HFFc6 (cell line): ENCODE measurements at regions not wholly inside any gene's neighbourhood (a gene's known extent, or its start where the extent isn't known, plus 50 kb on each side); places are given as distances from the start of the nearest gene placed in this dataset.

ENCODE experiments used
- DNase-seq: peaks from one replicate; pipeline ENCODE4 v3.0.0-alpha.2; 2018
- H3K27ac Mint-ChIP-seq: 2 replicates; pipeline ENCODE4 v1.8.0; 2020; ENCODE audit warnings: mild to moderate bottlenecking, mixed read lengths
- H3K27me3 Mint-ChIP-seq: 2 replicates; pipeline ENCODE4 v1.8.0; 2021; ENCODE audit warnings: mild to moderate bottlenecking, moderate library complexity, mixed read lengths; ENCODE audit not compliant: insufficient read depth
- H3K36me3 Mint-ChIP-seq: 2 replicates; pipeline ENCODE4 v1.8.0; 2021; ENCODE audit warnings: low read depth, mixed read lengths
- H3K4me1 Mint-ChIP-seq: 2 replicates; pipeline ENCODE4 v1.8.0; 2020; ENCODE audit warnings: low read depth, mixed read lengths
- H3K4me3 Mint-ChIP-seq: 2 replicates; pipeline ENCODE4 v1.8.0; 2020; ENCODE audit warnings: mild to moderate bottlenecking, moderate library complexity, mixed read lengths
- H3K9me3 Mint-ChIP-seq: 2 replicates; pipeline ENCODE4 v1.8.0; 2020; ENCODE audit warnings: mild to moderate bottlenecking, mixed read lengths
- CTCF ChIP-seq: fragments of 200-600 bp; sonication (generic); IDR thresholded peaks from 2 replicates; pipeline ENCODE4 v1.5.0; 2021; ENCODE audit warnings: antibody characterized with exemption, mild to moderate bottlenecking

DNA sequence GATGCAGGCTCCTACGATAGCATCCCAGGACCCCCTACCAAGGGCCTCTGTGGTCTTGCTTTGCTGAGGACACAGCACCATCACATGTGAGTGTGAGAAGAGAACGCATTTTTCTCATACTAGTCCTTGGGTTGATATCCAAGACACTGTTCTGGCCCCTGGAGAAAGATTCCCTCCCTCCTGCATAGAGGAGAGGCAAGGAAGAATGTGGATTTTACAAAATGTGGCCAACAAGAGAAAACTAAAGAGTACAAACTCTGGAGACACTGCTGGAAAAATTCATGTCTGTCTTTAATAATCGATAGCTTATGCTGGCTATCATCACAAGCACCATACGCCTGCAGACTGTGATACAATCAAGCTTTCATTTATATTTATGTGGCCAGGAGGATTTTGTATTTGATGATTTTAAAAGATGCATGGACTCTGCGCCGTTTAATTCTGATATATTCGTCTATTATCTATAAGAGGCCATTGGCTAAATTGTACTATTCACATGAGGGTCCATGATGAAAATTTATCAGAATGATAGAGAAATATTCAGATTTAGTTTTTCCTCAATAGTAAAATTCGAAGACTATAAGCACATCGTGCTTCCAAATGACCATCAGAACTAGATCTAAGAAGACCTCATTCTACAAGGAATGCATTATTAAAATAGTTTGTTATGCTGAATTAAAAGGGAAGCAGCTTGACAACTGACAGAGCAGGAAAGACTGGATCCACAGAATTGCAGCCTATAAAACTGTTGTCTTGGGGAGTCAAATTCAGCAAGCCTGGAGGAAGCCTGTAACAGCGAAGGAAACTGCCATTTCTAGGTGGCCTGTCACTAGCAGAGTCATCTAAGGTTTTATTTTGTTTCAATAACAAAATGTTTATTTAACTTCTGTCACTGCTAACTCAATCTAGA lies 578.7 kb downstream of the DIAPH3 start:
- DNase-seq: no peak
- peaks cover 16% of the 10 kb centered on the region for H3K27me3 Mint-ChIP-seq
- H3K4me3 Mint-ChIP-seq: no peak overlapping the region
- no peaks in the 10 kb centered on the region for H3K9me3 Mint-ChIP-seq
- no peaks in the 10 kb centered on the region for H3K4me1 Mint-ChIP-seq
- H3K27ac Mint-ChIP-seq: no peak overlapping the region
- TF ChIP-seq CTCF: no peak
- H3K36me3 Mint-ChIP-seq: no peaks in the 10 kb centered on the region

DNA sequence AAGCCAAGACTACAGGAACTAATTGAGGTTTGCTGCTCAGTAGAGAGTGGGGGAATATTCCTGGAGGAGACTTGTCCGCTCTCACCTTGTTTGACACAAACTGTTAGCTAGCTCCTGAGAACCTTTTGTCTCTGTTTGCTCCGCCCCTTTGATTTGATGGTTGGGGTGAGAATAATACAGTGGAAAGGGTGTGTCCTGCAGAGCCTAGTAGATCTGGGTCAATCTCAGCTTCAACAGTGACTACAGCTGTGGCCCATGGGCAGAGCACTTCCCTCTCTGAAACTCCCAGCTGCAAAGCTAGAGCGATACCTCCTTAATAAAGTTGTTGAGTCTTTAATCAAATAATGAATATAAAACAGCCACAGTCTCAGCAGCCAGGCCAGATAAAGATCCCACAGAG lies 576.7 kb downstream of the DIAPH3 start:
- H3K27me3 Mint-ChIP-seq: peaks cover 14% of the 10 kb centered on the region
- H3K4me1 Mint-ChIP-seq: no peaks in the 10 kb centered on the region
- no peak for TF ChIP-seq CTCF
- no peak overlapping the region for H3K27ac Mint-ChIP-seq
- H3K4me3 Mint-ChIP-seq: no peak overlapping the region
- DNase-seq: no peak
- no peaks in the 10 kb centered on the region for H3K9me3 Mint-ChIP-seq
- H3K36me3 Mint-ChIP-seq: no peaks in the 10 kb centered on the region

DNA sequence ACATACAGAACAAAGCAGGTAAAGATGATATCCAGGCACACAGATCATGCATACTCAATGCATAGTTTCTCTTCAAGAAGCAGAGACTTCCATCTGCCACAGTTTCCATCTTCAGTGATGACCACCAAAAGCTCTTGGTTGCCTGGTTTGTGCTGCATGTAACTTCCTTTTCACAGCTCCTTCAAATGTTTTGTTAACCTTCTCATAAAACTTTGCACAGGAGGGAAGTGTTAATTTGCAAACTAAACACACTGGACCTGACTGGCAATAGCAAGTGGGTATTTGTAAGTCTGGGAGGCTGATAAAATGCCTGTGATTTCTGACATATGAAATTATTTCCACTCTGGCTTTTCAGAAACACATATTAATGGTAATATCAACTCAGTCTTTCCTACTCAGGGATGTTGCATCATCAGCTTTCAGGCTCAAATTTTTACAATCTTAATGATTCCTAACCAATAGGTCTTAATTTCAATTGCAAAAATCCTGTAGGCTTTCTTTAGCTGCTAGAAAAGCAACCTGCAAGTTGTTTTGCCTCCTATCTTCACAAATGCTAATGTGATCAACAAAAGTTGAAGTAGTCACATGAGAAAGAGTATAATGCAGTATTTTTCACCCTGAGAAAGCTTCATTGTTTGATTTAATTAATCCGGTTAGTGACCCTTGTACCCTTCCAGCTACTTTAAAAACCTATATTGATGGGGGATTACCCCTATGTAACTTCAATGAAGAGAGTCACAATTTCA lies 575.6 kb downstream of the DIAPH3 start:
- H3K4me3 Mint-ChIP-seq: no peak overlapping the region
- no peak for DNase-seq
- H3K4me1 Mint-ChIP-seq: no peaks in the 10 kb centered on the region
- H3K36me3 Mint-ChIP-seq: no peaks in the 10 kb centered on the region
- TF ChIP-seq CTCF: no peak
- H3K27me3 Mint-ChIP-seq: peaks cover 9% of the 10 kb centered on the region
- H3K27ac Mint-ChIP-seq: no peak overlapping the region
- H3K9me3 Mint-ChIP-seq: no peaks in the 10 kb centered on the region

DNA sequence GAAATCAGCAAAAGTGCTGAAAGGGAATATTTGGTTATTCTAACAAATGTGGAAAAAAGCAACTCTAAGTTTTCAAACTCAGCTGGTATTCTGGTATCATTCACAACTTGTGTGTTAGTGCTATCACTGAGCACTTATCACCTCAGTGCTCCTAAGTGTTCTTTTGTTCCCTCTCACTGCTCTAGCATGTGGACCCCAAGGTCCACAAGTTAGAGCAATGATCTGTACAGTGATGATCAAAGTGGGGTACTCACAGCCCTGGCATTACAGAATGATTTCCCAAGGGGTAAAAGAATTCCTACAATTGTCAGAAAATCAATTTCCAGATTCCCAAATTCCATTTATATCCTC lies 575.0 kb downstream of the DIAPH3 start:
- H3K36me3 Mint-ChIP-seq: no peaks in the 10 kb centered on the region
- H3K4me1 Mint-ChIP-seq: no peaks in the 10 kb centered on the region
- H3K27me3 Mint-ChIP-seq: peaks cover 10% of the 10 kb centered on the region
- DNase-seq: no peak
- no peak overlapping the region for H3K4me3 Mint-ChIP-seq
- no peak overlapping the region for H3K27ac Mint-ChIP-seq
- TF ChIP-seq CTCF: no peak
- H3K9me3 Mint-ChIP-seq: no peaks in the 10 kb centered on the region

DNA sequence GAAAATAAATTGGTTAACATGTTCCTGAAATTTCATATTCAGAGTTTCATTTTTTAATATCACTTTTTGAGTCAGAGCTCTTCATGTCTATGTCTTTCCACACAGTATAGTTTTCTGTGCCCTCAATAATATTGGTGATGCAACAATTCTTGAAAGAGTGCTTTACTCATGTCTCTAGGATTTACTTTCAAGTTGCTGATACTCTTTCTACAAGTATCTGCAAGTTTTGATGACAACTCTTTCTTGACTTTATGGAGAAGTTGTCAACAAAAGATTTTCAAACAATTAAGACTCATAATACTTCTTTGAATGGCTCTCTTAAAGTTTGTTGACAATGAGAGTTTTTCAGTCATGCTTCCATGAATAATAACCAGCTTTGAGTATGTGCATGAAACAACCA lies 561.7 kb downstream of the DIAPH3 start:
- H3K9me3 Mint-ChIP-seq: no peaks in the 10 kb centered on the region; the same call in 1 of the 2 replicates
- TF ChIP-seq CTCF: no peak
- H3K27me3 Mint-ChIP-seq: peaks cover 3% of the 10 kb centered on the region; the same call in 1 of the 2 replicates
- no peak overlapping the region for H3K27ac Mint-ChIP-seq
- H3K36me3 Mint-ChIP-seq: no peaks in the 10 kb centered on the region
- no peak for DNase-seq
- H3K4me1 Mint-ChIP-seq: no peaks in the 10 kb centered on the region
- H3K4me3 Mint-ChIP-seq: no peak overlapping the region
